B cell (primary cell): ENCODE measurements at regions not wholly inside any gene's neighbourhood (a gene's known extent, or its start where the extent isn't known, plus 50 kb on each side); places are given as distances from the start of the nearest gene placed in this dataset.

Experiments
- ATAC-seq: fragments of 200-7000 bp; cut with Tn5 transposase; one replicate; pipeline ENCODE4 v1.10.0; 2021; ENCODE audit warnings: low read depth, mild to moderate bottlenecking, moderate number of reproducible peaks, moderate library complexity
- CTCF ChIA-PET: fragments of 350-600 bp; sonication (Branson Sonifier 250); formaldehyde crosslinking; loops from one replicate; lab custom pipeline; 2021; ENCODE audit warnings: antibody characterized with exemption, inconsistent platforms; lab: Charles Lee
- POLR2A ChIA-PET: fragments of 350-600 bp; sonication (Branson Sonifier 250); formaldehyde crosslinking; loops from one replicate; lab custom pipeline; 2021; ENCODE audit warnings: antibody characterized with exemption; lab: Charles Lee
- DNase-seq: peaks from one replicate; pipeline ENCODE4 v3.0.0; 2013
- H2AFZ ChIP-seq: 2 replicates; pipeline ENCODE4 v1.6.1; 2012; ENCODE audit warnings: mild to moderate bottlenecking, low read depth, low read length; ENCODE audit not compliant: insufficient read depth, poor library complexity, severe bottlenecking
- H3K27ac ChIP-seq, 2 donors: 1 replicate in 1 of 2; 2 replicates in 1 of 2; pipeline ENCODE4 v1.5.1; 2012 to 2013; ENCODE audit warnings: low read length in 2 of 2, mild to moderate bottlenecking in 2 of 2, moderate library complexity in 1 of 2
- H3K27me3 ChIP-seq, 4 experiments: fragments of 200-600 bp in 1 of 4; sonication (generic) in 1 of 4; replicated peaks in 1 of 4; 1 replicate in 2 of 4; 2 replicates in 2 of 4; pipeline versions ENCODE4 v1.6.1 to v1.7.0; 2013 to 2016; ENCODE audit warnings: low read length in 3 of 4, mild to moderate bottlenecking in 2 of 4, mixed read lengths in 1 of 4, moderate library complexity in 1 of 4; ENCODE audit not compliant: insufficient read depth in 4 of 4, control insufficient read depth in 3 of 4; ENCODE audit errors: control extremely low read depth in 1 of 4
- H3K36me3 ChIP-seq, 2 experiments: replicated peaks in 1 of 2; 1 replicate in 1 of 2; 2 replicates in 1 of 2; pipeline versions ENCODE4 v1.6.1 to v1.7.1; 2013; ENCODE audit warnings: low read length in 1 of 2; ENCODE audit not compliant: insufficient read depth in 2 of 2, control insufficient read depth in 1 of 2; ENCODE audit errors: control extremely low read depth in 1 of 2, extremely low read depth in 1 of 2
- H3K4me1 ChIP-seq, 2 donors: fragments of 200-600 bp in 1 of 2; sonication (generic) in 1 of 2; 1 replicate in 1 of 2; 2 replicates in 1 of 2; pipeline versions ENCODE4 v1.5.1 to v1.6.1; 2013 to 2017; ENCODE audit warnings: low read length in 2 of 2; ENCODE audit not compliant: control insufficient read depth in 2 of 2, insufficient read depth in 2 of 2
- H3K4me2 ChIP-seq: replicated peaks from 2 replicates; pipeline ENCODE3; 2012; ENCODE audit warnings: mild to moderate bottlenecking, low read depth, low read length; ENCODE audit not compliant: poor library complexity, severe bottlenecking
- H3K4me3 ChIP-seq, 5 experiments: fragments of 200-600 bp in 1 of 5; sonication (generic) in 1 of 5; 1 replicate in 3 of 5; 2 replicates in 2 of 5; pipeline versions ENCODE4 v1.5.1 to v1.7.0; 2011 to 2016; ENCODE audit warnings: low read length in 4 of 5, mild to moderate bottlenecking in 4 of 5, low read depth in 2 of 5, control low read depth in 1 of 5, moderate library complexity in 1 of 5; ENCODE audit not compliant: insufficient read depth in 1 of 5; ENCODE audit errors: control extremely low read depth in 1 of 5, extremely low read depth in 1 of 5
- H3K79me2 ChIP-seq: fragments of 200-600 bp; sonication (generic); one replicate; pipeline ENCODE4 v1.6.0; 2016; ENCODE audit warnings: low read length; ENCODE audit not compliant: control insufficient read depth, insufficient read depth
- H3K9ac ChIP-seq: fragments of 200-600 bp; sonication (generic); 2 replicates; pipeline ENCODE4 v1.6.1; 2017; ENCODE audit warnings: mild to moderate bottlenecking, low read length, moderate library complexity
- H3K9me3 ChIP-seq, 3 donors: one replicate each; pipeline versions ENCODE4 v1.6.1 to v1.7.1; 2013; ENCODE audit warnings: low read length in 2 of 3; ENCODE audit not compliant: control insufficient read depth in 2 of 3, insufficient read depth in 1 of 3; ENCODE audit errors: control extremely low read depth in 1 of 3
- H4K20me1 ChIP-seq: 2 replicates; pipeline ENCODE4 v1.6.0; 2012; ENCODE audit warnings: mild to moderate bottlenecking, low read length; ENCODE audit not compliant: insufficient read depth, control insufficient read depth, poor library complexity, severe bottlenecking
- H3K27ac Mint-ChIP-seq: one replicate; pipeline ENCODE4 v1.8.0; 2021; ENCODE audit warnings: mixed read lengths
- H3K27me3 Mint-ChIP-seq: one replicate; pipeline ENCODE4 v1.8.0; 2021; ENCODE audit warnings: mixed read lengths
- H3K4me1 Mint-ChIP-seq: one replicate; pipeline ENCODE4 v1.8.0; 2021; ENCODE audit warnings: mixed read lengths
- H3K4me3 Mint-ChIP-seq: one replicate; pipeline ENCODE4 v1.8.0; 2021; ENCODE audit warnings: mixed read lengths
- H3K9me3 Mint-ChIP-seq: one replicate; pipeline ENCODE4 v1.8.0; 2022; ENCODE audit warnings: mixed read lengths; ENCODE audit not compliant: insufficient read depth
- EZH2 ChIP-seq: IDR thresholded peaks from 2 replicates; pipeline ENCODE4 v1.6.1; 2012; ENCODE audit warnings: borderline replicate concordance, low read depth, mild to moderate bottlenecking, moderate library complexity, low read length; ENCODE audit not compliant: insufficient read depth, poor library complexity, severe bottlenecking
- intact Hi-C: fragments of 100-400 bp; cut with micrococcal nuclease; formaldehyde crosslinking; loops from one replicate; pipeline ENCODE4 v1.10.0; 2022
- TF ChIP-seq, protein P1 (sequence below): fragments of 200-600 bp; IDR thresholded peaks from one replicate; pipeline ENCODE4 v1.8.0; 2022; ENCODE audit warnings: antibody characterized with exemption, mild to moderate bottlenecking

DNA sequence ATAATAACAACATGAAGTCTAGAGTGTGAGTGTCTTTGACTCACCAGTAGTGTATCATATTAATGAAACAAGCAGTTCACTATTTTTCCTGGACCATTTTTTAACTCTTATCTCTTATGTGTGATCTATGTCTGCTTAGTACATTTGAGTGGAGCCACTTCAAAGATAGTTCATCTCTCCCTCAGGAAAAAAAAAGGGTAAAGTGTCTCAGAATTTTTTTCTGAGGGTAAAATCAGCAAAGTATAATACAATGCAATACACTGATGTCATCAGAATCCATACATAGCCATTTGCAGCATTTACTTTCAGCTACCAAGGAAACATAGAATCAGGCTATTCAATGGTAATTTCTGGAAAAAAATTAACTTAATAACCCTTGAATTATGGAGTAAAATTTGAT, 706.7 kb downstream of the DNAJB9 start:
- Mint-ChIP-seq H3K27ac (no peak overlapping the region), H3K4me1 (no peaks in the 10 kb centered on the region), H3K9me3 (no peaks in the 10 kb centered on the region), H3K27me3 (no peaks in the 10 kb centered on the region), H3K4me3 (no peak overlapping the region)
- no peak overlapping the region for H3K4me3 ChIP-seq
- H3K27me3 ChIP-seq = no peaks in the 10 kb centered on the region
- no peaks in the 10 kb centered on the region for H3K9me3 ChIP-seq
- no peak overlapping the region for H3K4me2 ChIP-seq
- no peaks in the 10 kb centered on the region for H3K79me2 ChIP-seq
- no peaks in the 10 kb centered on the region for H4K20me1 ChIP-seq
- H3K36me3 ChIP-seq = no peaks in the 10 kb centered on the region
- POLR2A ChIA-PET = no interaction called here
- TF ChIP-seq, protein P1, sequence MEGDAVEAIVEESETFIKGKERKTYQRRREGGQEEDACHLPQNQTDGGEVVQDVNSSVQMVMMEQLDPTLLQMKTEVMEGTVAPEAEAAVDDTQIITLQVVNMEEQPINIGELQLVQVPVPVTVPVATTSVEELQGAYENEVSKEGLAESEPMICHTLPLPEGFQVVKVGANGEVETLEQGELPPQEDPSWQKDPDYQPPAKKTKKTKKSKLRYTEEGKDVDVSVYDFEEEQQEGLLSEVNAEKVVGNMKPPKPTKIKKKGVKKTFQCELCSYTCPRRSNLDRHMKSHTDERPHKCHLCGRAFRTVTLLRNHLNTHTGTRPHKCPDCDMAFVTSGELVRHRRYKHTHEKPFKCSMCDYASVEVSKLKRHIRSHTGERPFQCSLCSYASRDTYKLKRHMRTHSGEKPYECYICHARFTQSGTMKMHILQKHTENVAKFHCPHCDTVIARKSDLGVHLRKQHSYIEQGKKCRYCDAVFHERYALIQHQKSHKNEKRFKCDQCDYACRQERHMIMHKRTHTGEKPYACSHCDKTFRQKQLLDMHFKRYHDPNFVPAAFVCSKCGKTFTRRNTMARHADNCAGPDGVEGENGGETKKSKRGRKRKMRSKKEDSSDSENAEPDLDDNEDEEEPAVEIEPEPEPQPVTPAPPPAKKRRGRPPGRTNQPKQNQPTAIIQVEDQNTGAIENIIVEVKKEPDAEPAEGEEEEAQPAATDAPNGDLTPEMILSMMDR = no peak
- no peak for TF ChIP-seq EZH2
- H3K9ac ChIP-seq = no peak overlapping the region
- intact Hi-C loops = no loop called here
- CTCF ChIA-PET = no interaction called here
- no peak overlapping the region for H3K27ac ChIP-seq
- DNase-seq = no peak
- no peak for ATAC-seq
- no peaks in the 10 kb centered on the region for H3K4me1 ChIP-seq
- H2AFZ ChIP-seq = no peak overlapping the region

DNA sequence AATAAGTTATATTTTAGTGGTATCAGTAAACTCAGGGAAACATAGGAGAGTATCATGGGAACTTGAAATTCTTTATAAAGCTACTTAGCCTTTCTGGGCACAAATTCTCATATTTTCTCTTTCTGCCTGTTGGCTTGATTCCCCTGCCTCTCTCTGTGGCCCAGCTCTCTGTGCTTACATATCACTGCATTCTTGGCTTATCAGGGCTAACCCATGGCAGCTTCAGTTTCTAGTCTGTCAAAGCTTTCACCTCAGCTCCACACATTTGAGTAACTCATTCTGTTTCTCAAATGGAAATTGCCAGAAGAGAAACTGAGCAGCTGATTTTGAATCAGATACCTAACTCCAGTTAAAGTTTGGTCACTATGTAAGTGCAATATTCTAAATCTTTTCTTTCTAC, 713.1 kb downstream of the DNAJB9 start:
- TF ChIP-seq EZH2 = no peak

More for the DNA sequence above, 713.1 kb downstream of the DNAJB9 start:
- Mint-ChIP-seq H3K27ac (no peak overlapping the region), H3K27me3 (no peaks in the 10 kb centered on the region), H3K4me1 (no peaks in the 10 kb centered on the region), H3K9me3 (peaks cover 3% of the 10 kb centered on the region), H3K4me3 (no peak overlapping the region)
- H4K20me1 ChIP-seq = no peaks in the 10 kb centered on the region
- H2AFZ ChIP-seq = no peak overlapping the region
- no peaks in the 10 kb centered on the region for H3K27me3 ChIP-seq
- no peaks in the 10 kb centered on the region for H3K36me3 ChIP-seq
- ChIA-PET CTCF (no interaction called here), POLR2A (no interaction called here)
- no peak overlapping the region for H3K4me2 ChIP-seq
- intact Hi-C loops = no loop called here
- no peak overlapping the region for H3K9ac ChIP-seq
- ATAC-seq (no peak), DNase-seq (no peak)
- no peaks in the 10 kb centered on the region for H3K79me2 ChIP-seq
- no peak overlapping the region for H3K4me3 ChIP-seq
- H3K27ac ChIP-seq = no peak overlapping the region
- no peaks in the 10 kb centered on the region for H3K4me1 ChIP-seq
- peaks cover 0 to 3% (median 0%) of the 10 kb centered on the region in 3 donors for H3K9me3 ChIP-seq
